ENCODE measurements at regions not wholly inside any gene's neighbourhood (a gene's known extent, or its start where the extent isn't known, plus 50 kb on each side); places are given as distances from the start of the nearest gene placed in this dataset.

- Histone ChIP-seq H3K36me3 (ENCODE audit: low read depth, low read length) (no peaks in the 10 kb centered on the region), H3F3A (ENCODE audit: low read length, unreplicated experiment) (no peaks in the 10 kb centered on the region), H2AFZ (ENCODE audit: low read length) (no peak overlapping the region), H3K4me3 (ENCODE audit: low read length) (no peak overlapping the region), H3K9me2 (replicated peaks; ENCODE audit: low read length) (no peaks in the 10 kb centered on the region), H3K9me3 (ENCODE audit: low read length) (no peaks in the 10 kb centered on the region), H3K4me1 (ENCODE audit: insufficient read depth, low read length) (no peaks in the 10 kb centered on the region), H3K27ac (ENCODE audit: low read length) (no peak overlapping the region), H3K79me2 (ENCODE audit: low read length) (no peaks in the 10 kb centered on the region), H4K20me1 (ENCODE audit: low read length) (no peaks in the 10 kb centered on the region), H3K4me2 (ENCODE audit: low read length) (no peak overlapping the region), H3K9ac (ENCODE audit: low read length) (no peak overlapping the region), H3K27me3 (ENCODE audit: low read length) (no peaks in the 10 kb centered on the region)
- ATAC-seq (no peak), DNase-seq (no peak)
- ChIA-PET CTCF (no interaction called here), POLR2A (ENCODE audit: unreplicated experiment) (no interaction called here)
- no TSS peak for BruUV-seq (replicated peaks)
- intact Hi-C loops (cut with micrococcal nuclease): no loop called here
- TF ChIP-seq EZH2phosphoT487 (IDR thresholded peaks at IDR 0.05; ENCODE audit: borderline replicate concordance, low read length): no peak
- TF ChIP-seq EZH2 (IDR thresholded peaks at IDR 0.05; ENCODE audit: low read length, unreplicated experiment): no peak
- TF ChIP-seq, protein P1, sequence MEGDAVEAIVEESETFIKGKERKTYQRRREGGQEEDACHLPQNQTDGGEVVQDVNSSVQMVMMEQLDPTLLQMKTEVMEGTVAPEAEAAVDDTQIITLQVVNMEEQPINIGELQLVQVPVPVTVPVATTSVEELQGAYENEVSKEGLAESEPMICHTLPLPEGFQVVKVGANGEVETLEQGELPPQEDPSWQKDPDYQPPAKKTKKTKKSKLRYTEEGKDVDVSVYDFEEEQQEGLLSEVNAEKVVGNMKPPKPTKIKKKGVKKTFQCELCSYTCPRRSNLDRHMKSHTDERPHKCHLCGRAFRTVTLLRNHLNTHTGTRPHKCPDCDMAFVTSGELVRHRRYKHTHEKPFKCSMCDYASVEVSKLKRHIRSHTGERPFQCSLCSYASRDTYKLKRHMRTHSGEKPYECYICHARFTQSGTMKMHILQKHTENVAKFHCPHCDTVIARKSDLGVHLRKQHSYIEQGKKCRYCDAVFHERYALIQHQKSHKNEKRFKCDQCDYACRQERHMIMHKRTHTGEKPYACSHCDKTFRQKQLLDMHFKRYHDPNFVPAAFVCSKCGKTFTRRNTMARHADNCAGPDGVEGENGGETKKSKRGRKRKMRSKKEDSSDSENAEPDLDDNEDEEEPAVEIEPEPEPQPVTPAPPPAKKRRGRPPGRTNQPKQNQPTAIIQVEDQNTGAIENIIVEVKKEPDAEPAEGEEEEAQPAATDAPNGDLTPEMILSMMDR (conservative IDR thresholded peaks at IDR 0.05; ENCODE audit: low read depth, low read length): no peak
Observed at GRCh38 chr7:68449816-68450215, 1148.5 kb upstream of the AUTS2 start.

DNA sequence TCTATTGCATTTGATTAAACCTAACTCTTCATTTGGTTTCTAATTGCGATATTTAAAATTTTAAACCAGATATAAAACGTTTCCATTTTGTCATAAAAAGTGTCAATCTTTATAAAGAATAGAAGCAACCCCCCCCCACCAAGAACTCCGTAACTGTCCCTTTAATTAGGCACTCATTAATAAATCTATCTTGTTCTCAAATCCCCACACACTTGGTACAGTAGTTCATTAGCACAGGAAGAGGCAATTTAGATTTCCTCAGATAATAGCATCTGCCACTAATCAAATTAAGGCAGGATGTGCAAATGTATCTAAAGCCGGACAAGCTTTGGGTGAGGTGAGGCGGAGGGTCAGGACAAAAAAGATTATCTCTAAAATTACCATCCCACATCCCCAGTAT, 1143.3 kb upstream of the AUTS2 start:
- Histone ChIP-seq H3K4me2 (ENCODE audit: low read length) (no peak overlapping the region), H3K9me3 (ENCODE audit: low read length) (no peaks in the 10 kb centered on the region), H2AFZ (ENCODE audit: low read length) (no peak overlapping the region), H3K9ac (ENCODE audit: low read length) (no peak overlapping the region), H3K27ac (ENCODE audit: low read length) (no peak overlapping the region), H3K79me2 (ENCODE audit: low read length) (no peaks in the 10 kb centered on the region), H3K27me3 (ENCODE audit: low read length) (no peaks in the 10 kb centered on the region), H3K36me3 (ENCODE audit: low read depth, low read length) (no peaks in the 10 kb centered on the region), H4K20me1 (ENCODE audit: low read length) (no peaks in the 10 kb centered on the region), H3K4me3 (ENCODE audit: low read length) (no peak overlapping the region), H3K9me2 (replicated peaks; ENCODE audit: low read length) (no peaks in the 10 kb centered on the region), H3K4me1 (ENCODE audit: insufficient read depth, low read length) (no peaks in the 10 kb centered on the region), H3F3A (ENCODE audit: low read length, unreplicated experiment) (no peaks in the 10 kb centered on the region)
- TF ChIP-seq EZH2 (IDR thresholded peaks at IDR 0.05; ENCODE audit: low read length, unreplicated experiment) (no peak), EZH2phosphoT487 (IDR thresholded peaks at IDR 0.05; ENCODE audit: borderline replicate concordance, low read length) (no peak)
- TF ChIP-seq, protein P1 (conservative IDR thresholded peaks at IDR 0.05; ENCODE audit: low read depth, low read length): no peak
- POLR2A ChIA-PET (ENCODE audit: unreplicated experiment): no interaction called here
- DNase-seq (no peak), ATAC-seq (no peak)
- CTCF ChIA-PET: no interaction called here
- intact Hi-C loops (cut with micrococcal nuclease): no loop called here
- BruUV-seq (replicated peaks): no TSS peak

DNA sequence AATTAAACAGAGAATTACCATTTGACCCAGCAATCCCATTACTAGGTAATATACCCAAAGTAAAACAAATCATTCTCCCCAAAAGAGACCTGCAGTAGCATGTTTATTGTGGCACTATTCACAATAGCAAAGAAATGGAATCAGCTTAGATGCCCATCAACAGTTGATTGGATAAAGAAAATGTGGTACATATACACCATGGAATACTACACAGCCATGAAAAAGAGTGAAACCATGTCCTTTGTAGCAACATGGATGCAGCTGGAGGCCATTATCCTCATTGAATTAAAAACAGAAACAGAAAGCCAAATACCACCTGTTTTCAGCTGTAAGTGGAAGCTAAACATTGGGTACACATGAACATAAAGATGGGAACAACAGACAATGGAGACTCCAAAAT, 1141.8 kb upstream of the AUTS2 start:
- Histone ChIP-seq H2AFZ (ENCODE audit: low read length) (no peak overlapping the region), H3K9ac (ENCODE audit: low read length) (no peak overlapping the region), H3K4me2 (ENCODE audit: low read length) (no peak overlapping the region), H4K20me1 (ENCODE audit: low read length) (no peaks in the 10 kb centered on the region), H3K9me2 (replicated peaks; ENCODE audit: low read length) (no peaks in the 10 kb centered on the region), H3K79me2 (ENCODE audit: low read length) (no peaks in the 10 kb centered on the region), H3K9me3 (ENCODE audit: low read length) (no peaks in the 10 kb centered on the region), H3K36me3 (ENCODE audit: low read depth, low read length) (no peaks in the 10 kb centered on the region), H3K4me1 (ENCODE audit: insufficient read depth, low read length) (no peaks in the 10 kb centered on the region), H3F3A (ENCODE audit: low read length, unreplicated experiment) (no peaks in the 10 kb centered on the region), H3K27me3 (ENCODE audit: low read length) (no peaks in the 10 kb centered on the region), H3K4me3 (ENCODE audit: low read length) (no peak overlapping the region), H3K27ac (ENCODE audit: low read length) (no peak overlapping the region)
- CTCF ChIA-PET: no interaction called here
- no TSS peak for BruUV-seq (replicated peaks)
- no peak for TF ChIP-seq EZH2 (IDR thresholded peaks at IDR 0.05; ENCODE audit: low read length, unreplicated experiment)
- POLR2A ChIA-PET (ENCODE audit: unreplicated experiment): no interaction called here
- no peak for DNase-seq
- intact Hi-C loops (cut with micrococcal nuclease): no loop called here
- no peak for ATAC-seq
